GM12878 (cell line): ENCODE measurements at regions not wholly inside any gene's neighbourhood (a gene's known extent, or its start where the extent isn't known, plus 50 kb on each side); places are given as distances from the start of the nearest gene placed in this dataset.

Experiments
- ATAC-seq: fragments of 200-7000 bp; cut with Tn5 transposase; 3 replicates; pipeline ENCODE4 v1.9.1; 2020; ENCODE audit warnings: mild to moderate bottlenecking, moderate library complexity
- BruUV-seq: library from RNA; stranded (reverse); fragments of 400-500 nt; replicated peaks from 2 replicates; lab custom pipeline; 2021; lab: Mats Ljungman, UMichigan
- CTCF ChIA-PET: fragments of 300-600 bp; sonication (Branson Sonifier 250); formaldehyde crosslinking; extraction: SDS; loops from one replicate; lab custom pipeline; 2021; ENCODE audit warnings: inconsistent platforms; lab: Yijun Ruan, JAX
- POLR2A ChIA-PET: fragments of 350-600 bp; formaldehyde crosslinking; extraction: SDS; loops from one replicate; lab custom pipeline; 2021; ENCODE audit warnings: inconsistent platforms; lab: Charles Lee
- RAD21 ChIA-PET: fragments of 300-600 bp; sonication (Branson Sonifier 250); formaldehyde crosslinking; loops from one replicate; lab custom pipeline; 2023; ENCODE audit warnings: antibody characterized with exemption; ENCODE audit not compliant: unreplicated experiment; lab: Charles Lee
- SMC1A ChIA-PET: fragments of 300-600 bp; sonication (Branson Sonifier 250); formaldehyde crosslinking; loops from one replicate; lab custom pipeline; 2023; ENCODE audit not compliant: unreplicated experiment, uncharacterized antibody; lab: Charles Lee
- DNase-seq: peaks from one replicate; pipeline ENCODE4 v3.0.0-alpha.2; 2011; ENCODE audit warnings: low read depth, low spot score
- FAIRE-seq: peaks from 3 replicates; lab custom pipeline; 2011; peaks lifted over from hg19 to GRCh38; lab: Jason Lieb, UNC
- H2AFZ ChIP-seq: 2 replicates; pipeline ENCODE4 v1.6.0; 2011; ENCODE audit warnings: low read depth, low read length, control low read depth; ENCODE audit not compliant: control insufficient read depth
- H3K27ac ChIP-seq: 2 replicates; pipeline ENCODE4 v1.5.1; 2011; ENCODE audit warnings: control low read depth; ENCODE audit not compliant: control insufficient read depth, insufficient read depth
- H3K27me3 ChIP-seq, 2 experiments: replicated peaks in 1 of 2; 2 replicates each; pipeline versions ENCODE4 v1.6.0 to v1.6.1; 2011; ENCODE audit warnings: low read length in 1 of 2; ENCODE audit not compliant: control insufficient read depth in 2 of 2, insufficient read depth in 2 of 2
- H3K36me3 ChIP-seq, 2 experiments: 2 replicates each; pipeline ENCODE4 v1.5.1; 2011; ENCODE audit warnings: low read length in 1 of 2; ENCODE audit not compliant: control insufficient read depth in 2 of 2, insufficient read depth in 2 of 2
- H3K4me1 ChIP-seq: 2 replicates; pipeline ENCODE4 v1.6.1; 2011; ENCODE audit warnings: mild to moderate bottlenecking, low read length, moderate library complexity, mixed read lengths; ENCODE audit not compliant: control insufficient read depth, insufficient read depth
- H3K4me2 ChIP-seq: 2 replicates; pipeline ENCODE4 v1.6.0; 2011; ENCODE audit warnings: control low read depth; ENCODE audit not compliant: control insufficient read depth, insufficient read depth
- H3K4me3 ChIP-seq: fragments of 200-600 bp; sonication (generic); 2 replicates; pipeline ENCODE4 v1.5.1; 2016
- H3K79me2 ChIP-seq: 2 replicates; pipeline ENCODE4 v1.6.0; 2011; ENCODE audit warnings: low read length; ENCODE audit not compliant: control insufficient read depth, insufficient read depth
- H3K9ac ChIP-seq: 2 replicates; pipeline ENCODE4 v1.8.0; 2011; ENCODE audit warnings: low read length, control low read depth, mixed read lengths; ENCODE audit not compliant: control insufficient read depth, insufficient read depth
- H3K9me3 ChIP-seq: replicated peaks from 3 replicates; pipeline ENCODE4 v1.5.1; 2011; ENCODE audit warnings: mild to moderate bottlenecking, low read length; ENCODE audit not compliant: control insufficient read depth, insufficient read depth
- H4K20me1 ChIP-seq: 2 replicates; pipeline ENCODE4 v1.6.0; 2011; ENCODE audit not compliant: control insufficient read depth, insufficient read depth
- ATF2 ChIP-seq: IDR thresholded peaks from 2 replicates; pipeline ENCODE4 v1.6.1; 2012; ENCODE audit warnings: low read length, inconsistent platforms
- BRCA1 ChIP-seq: IDR thresholded peaks from 2 replicates; pipeline ENCODE4 v1.6.1; 2011; ENCODE audit warnings: low read depth, low read length, improper control_type of control experiment
- EED ChIP-seq: sonication (generic); IDR thresholded peaks from 2 replicates; pipeline ENCODE4 v1.6.1; 2016; ENCODE audit warnings: antibody characterized with exemption, low read depth
- EGR1 ChIP-seq, 2 experiments: IDR thresholded peaks; 1 replicate in 1 of 2; 2 replicates in 1 of 2; pipeline ENCODE4 v1.6.1; 2011 to 2012; ENCODE audit warnings: low read depth in 2 of 2, low read length in 2 of 2, borderline replicate concordance in 1 of 2, mild to moderate bottlenecking in 1 of 2, moderate library complexity in 1 of 2
- EZH2 ChIP-seq: IDR thresholded peaks from 2 replicates; pipeline ENCODE4 v1.6.1; 2012; ENCODE audit warnings: low read depth, mild to moderate bottlenecking, control low read depth, inconsistent platforms, low read length, borderline replicate concordance; ENCODE audit not compliant: control insufficient read depth
- KLF5 ChIP-seq: fragments of 450-650 bp; IDR thresholded peaks from 2 replicates; pipeline ENCODE4 v1.6.1; 2014; ENCODE audit warnings: mild to moderate bottlenecking; ENCODE audit not compliant: partially characterized antibody
- MTA3 ChIP-seq: IDR thresholded peaks from 2 replicates; pipeline ENCODE4 v1.6.1; 2012; ENCODE audit warnings: low read length, inconsistent platforms, borderline replicate concordance
- PAX5 ChIP-seq: IDR thresholded peaks from 2 replicates; pipeline ENCODE4 v1.6.1; 2011; ENCODE audit warnings: low read depth, low read length, borderline replicate concordance
- PKNOX1 ChIP-seq: fragments of 450-650 bp; IDR thresholded peaks from 2 replicates; pipeline ENCODE4 v1.6.1; 2016; ENCODE audit warnings: mild to moderate bottlenecking
- POLR2A ChIP-seq: IDR thresholded peaks from 2 replicates; pipeline ENCODE4 v1.6.1; 2011; ENCODE audit warnings: low read depth, mild to moderate bottlenecking, low read length
- TAF1 ChIP-seq: IDR thresholded peaks from 2 replicates; pipeline ENCODE4 v1.6.1; 2011; ENCODE audit warnings: mild to moderate bottlenecking, low read depth, low read length, borderline replicate concordance
- TCF7 ChIP-seq: IDR thresholded peaks from 2 replicates; pipeline ENCODE4 v1.6.1; 2014; ENCODE audit warnings: antibody characterized with exemption, borderline replicate concordance
- WGBS: methylation state at CpG from one replicate; pipeline ENCODE4 v1.1.6; 2016; ENCODE audit warnings: low lambda C conversion rate; ENCODE audit not compliant: insufficient replicate concordance, insufficient coverage; ENCODE audit errors: missing lambda C conversion rate; 5-methylcytosine and 5-hydroxymethylcytosine counted together
- in situ Hi-C: fragments of 300-500 bp; cut with MboI; formaldehyde crosslinking; loops from 9 replicates; pipeline ENCODE4 v1.14.3; 2018; ENCODE audit warnings: mixed read lengths
- intact Hi-C: fragments of 100-400 bp; cut with micrococcal nuclease; formaldehyde crosslinking; loops from one replicate; pipeline ENCODE4 v1.14.2; 2022; ENCODE audit not compliant: unreplicated experiment

GRCh38 chr13:78712831-78713230, 53.9 kb upstream of the OBI1 start:
- ChIA-PET CTCF (interaction anchor here (1.4 kb wide), 1 partner anchor 472 kb away, joined by 4 read pairs; no protein-coding TSS in a partner anchor), RAD21 (interaction anchor here (1.0 kb wide), 1 partner anchor 265 kb away, joined by 3 read pairs; no protein-coding TSS in a partner anchor), SMC1A (interaction anchor here (0.7 kb wide), 1 partner anchor 160 kb away, joined by 5 read pairs; no protein-coding TSS in a partner anchor), POLR2A (no interaction called here)
- FAIRE-seq (no peak), DNase-seq (no peak), ATAC-seq (no peak)
- no peaks in the 10 kb centered on the region for H3K4me1 ChIP-seq
- H3K9me3 ChIP-seq = no peaks in the 10 kb centered on the region
- H3K4me2 ChIP-seq = no peak overlapping the region
- intact Hi-C loops (no loop called here), in situ Hi-C loops (no loop called here)
- H3K79me2 ChIP-seq = no peaks in the 10 kb centered on the region
- no peaks in the 10 kb centered on the region for H3K27me3 ChIP-seq
- no peak overlapping the region for H3K4me3 ChIP-seq
- no peak overlapping the region for H2AFZ ChIP-seq
- no peak overlapping the region for H3K27ac ChIP-seq
- no peaks in the 10 kb centered on the region for H3K36me3 ChIP-seq
- no peak for TF ChIP-seq TAF1
- TF ChIP-seq PAX5 = no peak
- no peak for TF ChIP-seq KLF5
- TF ChIP-seq BRCA1 = no peak
- TF ChIP-seq EED = no peak
- TF ChIP-seq EZH2 = no peak
- no peak for TF ChIP-seq TCF7
- no peak for TF ChIP-seq MTA3
- TF ChIP-seq PKNOX1 = no peak
- no peak for TF ChIP-seq POLR2A
- TF ChIP-seq EGR1 (IDR thresholded peaks at IDR 0.05; ENCODE audit: borderline replicate concordance in 1 of 2, low read depth in 2 of 2, low read length in 2 of 2) = no peak
- no peak for TF ChIP-seq ATF2
- BruUV-seq = no TSS peak
- no peaks in the 10 kb centered on the region for H4K20me1 ChIP-seq
- no peak overlapping the region for H3K9ac ChIP-seq
- 8% methylated on average over 4 of the region's 4 CpGs for WGBS
